Effector memory CD4-positive, alpha-beta T cell (primary cell): ENCODE measurements at regions not wholly inside any gene's neighbourhood (a gene's known extent, or its start where the extent isn't known, plus 50 kb on each side); places are given as distances from the start of the nearest gene placed in this dataset.

Source experiments
- DNase-seq, 3 donors: peaks; one replicate each; pipeline ENCODE4 v3.0.0-alpha.2; 2020
- H3K27ac ChIP-seq: 2 replicates; pipeline ENCODE4 v1.7.0; 2013; ENCODE audit warnings: mild to moderate bottlenecking, low read length, moderate library complexity; ENCODE audit not compliant: insufficient read depth, poor library complexity, severe bottlenecking
- H3K27me3 ChIP-seq: replicated peaks from 2 replicates; pipeline ENCODE4 v1.7.0; 2013; ENCODE audit warnings: mild to moderate bottlenecking, low read length; ENCODE audit not compliant: insufficient read depth, control insufficient read depth, poor library complexity, severe bottlenecking
- H3K36me3 ChIP-seq: 2 replicates; pipeline ENCODE4 v1.7.0; 2013; ENCODE audit warnings: mild to moderate bottlenecking, low read length, moderate library complexity; ENCODE audit not compliant: control insufficient read depth, insufficient read depth
- H3K4me1 ChIP-seq: 2 replicates; pipeline ENCODE4 v1.7.0; 2013; ENCODE audit warnings: low read length, mild to moderate bottlenecking; ENCODE audit not compliant: control insufficient read depth, insufficient read depth, poor library complexity, severe bottlenecking
- H3K4me3 ChIP-seq: 2 replicates; pipeline ENCODE4 v1.7.0; 2013; ENCODE audit warnings: low read length, low read depth, mild to moderate bottlenecking; ENCODE audit not compliant: insufficient read depth, poor library complexity, severe bottlenecking
- H3K9me3 ChIP-seq: 2 replicates; pipeline ENCODE4 v1.7.0; 2013; ENCODE audit warnings: mild to moderate bottlenecking, low read length, moderate library complexity; ENCODE audit not compliant: control insufficient read depth

DNA sequence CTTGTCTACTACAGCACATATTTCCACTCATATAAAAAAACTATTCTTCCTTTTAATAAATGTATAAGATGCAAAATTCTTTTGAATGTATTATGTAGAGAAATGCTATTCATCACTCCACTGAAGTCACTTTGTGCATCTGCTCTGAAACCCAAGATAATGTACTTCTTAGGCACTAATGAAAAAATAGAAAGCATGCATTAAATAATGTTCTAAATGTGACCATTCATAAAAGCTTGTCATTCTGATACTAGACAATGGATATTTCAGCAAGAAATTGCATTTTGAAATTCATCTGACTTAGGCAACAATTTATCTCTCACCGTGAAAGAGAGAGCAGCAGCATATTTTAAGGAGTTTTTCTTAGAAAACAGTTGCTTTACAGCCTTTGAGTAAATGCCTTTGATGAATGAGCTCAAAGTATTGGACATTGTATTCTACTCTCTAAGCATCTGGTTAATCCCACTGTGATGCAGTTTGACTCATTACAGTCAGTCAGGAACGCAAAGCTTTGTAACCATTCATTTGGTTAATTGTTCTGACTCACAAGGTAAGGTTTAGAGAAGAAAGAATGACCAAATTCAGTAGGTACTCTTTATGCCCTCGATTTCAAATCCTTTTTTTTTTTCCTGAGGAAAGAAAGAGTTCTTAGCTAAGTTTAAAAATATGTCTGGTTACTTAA is 2233.8 kb upstream of the C9orf72 start:
- H3K9me3 ChIP-seq = no peaks in the 10 kb centered on the region
- H3K36me3 ChIP-seq = no peaks in the 10 kb centered on the region
- no peak overlapping the region for H3K4me3 ChIP-seq
- H3K27ac ChIP-seq = no peak overlapping the region
- no peak for DNase-seq
- H3K4me1 ChIP-seq = no peaks in the 10 kb centered on the region
- no peaks in the 10 kb centered on the region for H3K27me3 ChIP-seq

DNA sequence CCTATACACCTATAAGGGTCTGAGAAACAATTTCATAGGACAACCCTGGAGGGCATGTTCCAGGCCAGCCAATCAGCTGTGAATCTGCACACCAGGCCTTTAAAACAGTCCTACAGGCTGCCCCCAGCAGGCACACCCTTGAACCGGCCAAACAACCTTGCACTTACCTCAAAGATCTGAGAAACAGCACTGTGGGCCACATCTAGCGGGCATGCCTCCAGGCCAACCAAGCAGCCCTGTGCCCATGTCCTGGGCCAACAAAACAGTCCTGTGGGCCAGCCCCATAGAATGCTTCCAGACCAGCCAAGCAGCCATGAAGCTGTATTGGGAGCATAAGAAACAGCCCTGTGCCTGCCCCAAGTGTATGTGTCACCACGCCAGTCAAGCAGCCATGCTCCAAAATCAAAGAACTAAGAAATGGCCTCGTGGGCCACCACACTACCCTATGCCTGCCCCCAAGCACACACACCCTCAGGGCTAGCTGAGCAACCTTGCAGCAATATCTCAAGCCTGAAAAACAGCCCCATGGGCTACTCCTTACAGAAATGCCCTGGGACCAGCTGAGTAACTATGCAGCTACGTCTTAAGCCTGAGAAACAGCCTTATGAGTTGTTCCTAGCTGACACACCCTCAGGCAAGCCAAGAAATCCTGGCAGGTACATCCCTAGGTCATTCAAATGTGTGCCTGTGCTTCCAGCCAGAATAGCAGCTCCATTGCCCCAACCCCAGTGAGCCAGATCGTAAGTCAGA is 2243.8 kb upstream of the C9orf72 start:
- Histone ChIP-seq H3K4me1 (no peaks in the 10 kb centered on the region), H3K27ac (no peak overlapping the region)
- DNase-seq = no peak

GRCh38 chr9:29822458-29822857 is 2249.2 kb upstream of the C9orf72 start:
- H3K27me3 ChIP-seq = no peaks in the 10 kb centered on the region
- no peak overlapping the region for H3K27ac ChIP-seq
- H3K9me3 ChIP-seq = no peaks in the 10 kb centered on the region
- H3K36me3 ChIP-seq = no peaks in the 10 kb centered on the region
- H3K4me1 ChIP-seq = no peaks in the 10 kb centered on the region
- H3K4me3 ChIP-seq = no peak overlapping the region
- no peak for DNase-seq

More for the DNA sequence above, 2243.8 kb upstream of the C9orf72 start:
- Histone ChIP-seq H3K36me3 (no peaks in the 10 kb centered on the region), H3K4me3 (no peak overlapping the region), H3K9me3 (no peaks in the 10 kb centered on the region), H3K27me3 (no peaks in the 10 kb centered on the region)

GRCh38 chr9:29826421-29826820 is 2253.1 kb upstream of the C9orf72 start:
- Histone ChIP-seq H3K36me3 (no peaks in the 10 kb centered on the region), H3K27me3 (no peaks in the 10 kb centered on the region), H3K4me3 (no peak overlapping the region), H3K9me3 (no peaks in the 10 kb centered on the region), H3K4me1 (no peaks in the 10 kb centered on the region), H3K27ac (no peak overlapping the region)
- no peak for DNase-seq

GRCh38 chr9:29830821-29831220 is 2257.5 kb upstream of the C9orf72 start:
- no peak for DNase-seq

GRCh38 chr9:29838491-29839020 is 2265.3 kb upstream of the C9orf72 start:
- no peaks in the 10 kb centered on the region for H3K36me3 ChIP-seq
- H3K4me1 ChIP-seq = no peaks in the 10 kb centered on the region
- DNase-seq = no peak
- H3K9me3 ChIP-seq = no peaks in the 10 kb centered on the region
- H3K27ac ChIP-seq = no peak overlapping the region
- H3K27me3 ChIP-seq = no peaks in the 10 kb centered on the region
- H3K4me3 ChIP-seq = no peak overlapping the region

More at GRCh38 chr9:29830821-29831220, 2257.5 kb upstream of the C9orf72 start:
- no peak overlapping the region for H3K4me3 ChIP-seq
- H3K4me1 ChIP-seq = no peaks in the 10 kb centered on the region
- H3K36me3 ChIP-seq = no peaks in the 10 kb centered on the region
- H3K9me3 ChIP-seq = no peaks in the 10 kb centered on the region
- no peaks in the 10 kb centered on the region for H3K27me3 ChIP-seq
- H3K27ac ChIP-seq = no peak overlapping the region

- no peaks in the 10 kb centered on the region for H3K36me3 ChIP-seq
- DNase-seq = no peak
- H3K4me1 ChIP-seq = no peaks in the 10 kb centered on the region
- H3K27ac ChIP-seq = no peak overlapping the region
- H3K4me3 ChIP-seq = no peak overlapping the region
- H3K9me3 ChIP-seq = no peaks in the 10 kb centered on the region
- no peaks in the 10 kb centered on the region for H3K27me3 ChIP-seq
Observed at GRCh38 chr9:29844251-29844650, 2271.0 kb upstream of the C9orf72 start.

GRCh38 chr9:29850664-29851063 is 2277.4 kb upstream of the C9orf72 start:
- Histone ChIP-seq H3K27ac (no peak overlapping the region), H3K9me3 (no peaks in the 10 kb centered on the region), H3K4me1 (no peaks in the 10 kb centered on the region), H3K4me3 (no peak overlapping the region), H3K36me3 (no peaks in the 10 kb centered on the region), H3K27me3 (no peaks in the 10 kb centered on the region)
- DNase-seq = no peak

- no peak for DNase-seq
- no peaks in the 10 kb centered on the region for H3K27me3 ChIP-seq
- H3K4me1 ChIP-seq = no peaks in the 10 kb centered on the region
- no peak overlapping the region for H3K27ac ChIP-seq
- H3K4me3 ChIP-seq = no peak overlapping the region
- no peaks in the 10 kb centered on the region for H3K36me3 ChIP-seq
- H3K9me3 ChIP-seq = no peaks in the 10 kb centered on the region
Observed at GRCh38 chr9:29861803-29862202, 2288.5 kb upstream of the C9orf72 start.

DNA sequence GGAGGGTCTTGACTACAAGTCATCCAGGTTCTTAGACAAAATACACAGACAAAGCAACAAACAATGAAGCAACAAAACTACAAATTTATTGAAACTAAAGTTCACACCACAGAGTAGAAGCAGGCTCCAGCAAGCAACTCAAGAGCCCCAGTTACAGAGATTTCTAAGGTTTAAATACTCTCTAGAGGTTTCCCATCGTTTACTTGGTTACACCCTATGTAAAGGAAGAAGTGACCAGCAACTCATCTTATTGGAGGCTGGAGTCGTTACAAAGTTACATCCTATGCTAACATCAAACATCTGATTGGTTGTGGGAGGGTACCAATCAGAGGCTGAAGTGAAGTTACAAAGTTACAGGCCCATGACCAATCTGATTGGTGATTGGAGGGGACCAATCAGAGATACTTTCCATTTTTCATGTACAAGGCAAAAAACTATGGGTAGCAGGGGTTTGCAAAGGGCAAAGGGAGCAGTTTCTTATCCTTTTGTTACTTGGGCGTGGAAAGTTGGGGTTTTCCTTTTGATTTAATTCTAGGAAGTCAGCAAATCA is 2292.6 kb upstream of the C9orf72 start:
- Histone ChIP-seq H3K27me3 (no peaks in the 10 kb centered on the region), H3K4me3 (no peak overlapping the region), H3K4me1 (no peaks in the 10 kb centered on the region), H3K36me3 (no peaks in the 10 kb centered on the region), H3K9me3 (no peaks in the 10 kb centered on the region), H3K27ac (no peak overlapping the region)
- DNase-seq = no peak
